ENCODE measurements at regions not wholly inside any gene's neighbourhood (a gene's known extent, or its start where the extent isn't known, plus 50 kb on each side); places are given as distances from the start of the nearest gene placed in this dataset.
A peak's percentile ranks its signal among the peaks of the same experiment; 100 is the strongest.

DNA sequence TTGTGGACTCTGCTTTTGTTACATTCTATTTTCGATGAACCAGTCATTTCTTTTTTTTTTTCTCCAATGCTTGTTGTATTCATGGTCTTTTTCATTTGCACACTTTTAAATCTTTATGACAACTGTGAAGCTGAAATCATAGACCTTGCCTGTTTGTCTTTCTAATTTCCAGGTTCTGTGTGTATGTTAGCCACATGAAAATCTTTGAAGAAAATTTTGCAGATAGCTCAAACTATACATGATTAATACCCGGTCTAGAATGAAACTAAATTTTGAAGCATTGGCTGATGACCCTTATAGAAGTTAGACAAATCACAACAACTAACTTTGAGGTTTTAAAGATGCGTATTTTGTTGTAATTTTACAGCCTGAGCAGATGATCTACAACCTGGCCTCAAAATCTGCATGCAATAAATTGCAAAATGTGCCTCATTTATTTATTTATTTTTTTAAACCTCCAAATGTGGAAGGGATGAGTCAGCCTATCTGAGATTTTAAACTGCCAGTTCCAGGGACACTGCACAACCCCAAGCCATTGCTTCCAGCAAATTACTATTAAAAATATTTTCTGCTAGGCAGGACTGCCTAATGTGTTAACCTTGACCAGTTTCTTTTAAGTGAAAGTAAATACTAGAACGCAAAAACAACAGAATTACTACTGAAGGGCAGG, 96.3 kb upstream of the NAV3 start:
- Histone ChIP-seq H3K9me3 (replicated peaks in 1 of 3) (peaks cover 0 to 5% (median 0%) of the 10 kb centered on the region in 3 donors), H3K36me3 (replicated peaks in 1 of 2) (no peaks in the 10 kb centered on the region), H3K27ac (peak overlapping the region; percentile 34 to 68 (median 49)), H3K4me1 (replicated peaks in 1 of 2) (peaks cover 0 to 21% of the 10 kb centered on the region in 2 donors), H3K27me3 (no peaks in the 10 kb centered on the region), H3K4me3 (peak overlapping the region in 1 of 4 donors; percentile 26)
- TF ChIP-seq, protein P1, sequence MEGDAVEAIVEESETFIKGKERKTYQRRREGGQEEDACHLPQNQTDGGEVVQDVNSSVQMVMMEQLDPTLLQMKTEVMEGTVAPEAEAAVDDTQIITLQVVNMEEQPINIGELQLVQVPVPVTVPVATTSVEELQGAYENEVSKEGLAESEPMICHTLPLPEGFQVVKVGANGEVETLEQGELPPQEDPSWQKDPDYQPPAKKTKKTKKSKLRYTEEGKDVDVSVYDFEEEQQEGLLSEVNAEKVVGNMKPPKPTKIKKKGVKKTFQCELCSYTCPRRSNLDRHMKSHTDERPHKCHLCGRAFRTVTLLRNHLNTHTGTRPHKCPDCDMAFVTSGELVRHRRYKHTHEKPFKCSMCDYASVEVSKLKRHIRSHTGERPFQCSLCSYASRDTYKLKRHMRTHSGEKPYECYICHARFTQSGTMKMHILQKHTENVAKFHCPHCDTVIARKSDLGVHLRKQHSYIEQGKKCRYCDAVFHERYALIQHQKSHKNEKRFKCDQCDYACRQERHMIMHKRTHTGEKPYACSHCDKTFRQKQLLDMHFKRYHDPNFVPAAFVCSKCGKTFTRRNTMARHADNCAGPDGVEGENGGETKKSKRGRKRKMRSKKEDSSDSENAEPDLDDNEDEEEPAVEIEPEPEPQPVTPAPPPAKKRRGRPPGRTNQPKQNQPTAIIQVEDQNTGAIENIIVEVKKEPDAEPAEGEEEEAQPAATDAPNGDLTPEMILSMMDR (IDR thresholded peaks at IDR 0.05), result no peak
- no peak for TF ChIP-seq POLR2A (IDR thresholded peaks at IDR 0.05)
- WGBS, 4 donors, result 27 to 33% (median 31%) methylated on average over 4 of the region's 4 CpGs
- intact Hi-C loops (cut with DNase I), result no loop called here
- DNase-seq, result peak; percentile 43 to 80 (median 61)

DNA sequence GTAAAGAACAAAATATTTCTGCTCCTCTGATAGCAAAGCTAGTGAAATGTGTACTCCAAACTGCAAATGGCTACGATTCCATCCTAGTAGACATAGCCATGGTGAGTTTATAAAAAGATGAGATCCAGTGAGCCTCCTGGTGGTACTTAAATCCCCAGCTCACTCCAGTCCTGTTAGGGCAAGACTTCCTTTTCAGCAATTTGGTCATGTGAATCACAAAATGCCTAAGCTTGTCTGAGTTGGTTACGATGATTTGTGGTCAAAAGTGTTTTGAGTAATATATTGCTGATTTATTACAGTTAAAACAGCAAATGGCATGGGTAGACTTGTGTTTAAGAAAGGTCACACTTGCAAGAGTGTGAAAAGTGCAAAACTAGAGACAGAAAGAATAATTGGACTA, 102.7 kb upstream of the NAV3 start:
- no peaks in the 10 kb centered on the region for H3K4me1 ChIP-seq (replicated peaks in 1 of 2)
- DNase-seq, result no peak
- 83 to 89% (median 88%) methylated on average over 2 of the region's 2 CpGs for WGBS, 4 donors
- H3K27ac ChIP-seq, result no peak overlapping the region
- no peaks in the 10 kb centered on the region for H3K36me3 ChIP-seq (replicated peaks in 1 of 2)
- TF ChIP-seq, protein P1 (IDR thresholded peaks at IDR 0.05), result no peak
- no peak for TF ChIP-seq POLR2A (IDR thresholded peaks at IDR 0.05)
- H3K27me3 ChIP-seq, result no peaks in the 10 kb centered on the region
- H3K9me3 ChIP-seq (replicated peaks in 1 of 3), result no peaks in the 10 kb centered on the region
- no peak overlapping the region for H3K4me3 ChIP-seq
- intact Hi-C loops (cut with DNase I), result no loop called here

DNA sequence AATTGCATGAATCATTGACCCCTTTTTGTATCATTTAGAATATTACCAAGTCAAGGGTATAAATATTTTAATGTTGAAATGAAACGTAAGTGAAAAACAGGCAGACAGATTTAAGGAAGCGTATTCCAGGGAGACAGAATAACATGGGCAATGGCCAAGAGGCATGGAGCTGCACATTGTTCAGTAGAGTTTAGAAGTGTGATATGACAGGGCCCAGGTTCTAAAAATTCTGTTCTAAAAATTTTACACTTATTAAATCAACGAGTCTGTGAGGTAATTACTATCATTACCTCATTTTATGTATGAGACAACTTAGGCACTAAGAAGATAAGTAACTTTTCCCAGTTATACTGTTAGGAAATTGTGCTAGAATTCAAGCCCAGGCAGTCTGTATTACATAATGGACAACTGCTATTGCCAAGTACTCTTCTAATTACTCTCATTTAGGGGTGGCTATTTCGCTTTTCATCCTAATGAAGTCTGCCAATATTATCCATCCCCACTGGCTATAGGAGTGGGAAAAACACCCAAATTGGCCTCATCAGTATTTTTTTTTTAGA, 103.2 kb upstream of the NAV3 start:
- no peaks in the 10 kb centered on the region for H3K27me3 ChIP-seq

DNA sequence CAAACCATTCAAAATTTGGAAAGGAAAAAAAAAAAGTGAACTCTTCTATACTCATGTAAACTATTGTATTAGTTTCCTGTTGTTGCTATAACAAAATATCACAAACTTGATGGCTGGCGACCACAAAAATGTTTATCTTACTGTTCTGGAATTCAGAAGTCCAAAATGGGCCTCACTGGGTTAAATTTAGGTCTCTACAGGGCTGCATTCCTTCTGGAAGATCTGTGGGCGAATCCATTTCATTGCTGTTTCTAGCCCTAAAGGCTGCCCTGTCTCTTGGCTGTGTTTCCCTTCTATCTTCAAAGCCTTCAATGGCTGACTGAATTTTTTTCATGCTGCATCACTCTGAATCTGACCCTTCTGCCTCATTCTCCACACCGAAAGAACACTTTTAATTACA, 105.1 kb upstream of the NAV3 start:
- no peaks in the 10 kb centered on the region for H3K9me3 ChIP-seq (replicated peaks in 1 of 3)
- 87 to 92% (median 90%) methylated on average over 3 of the region's 3 CpGs for WGBS, 4 donors
- no peaks in the 10 kb centered on the region for H3K27me3 ChIP-seq
- no peak for DNase-seq
- no peak overlapping the region for H3K4me3 ChIP-seq
- no peak for TF ChIP-seq POLR2A (IDR thresholded peaks at IDR 0.05)
- TF ChIP-seq, protein P1 (IDR thresholded peaks at IDR 0.05), result no peak
- H3K27ac ChIP-seq, result no peak overlapping the region
- intact Hi-C loops (cut with DNase I), result loop anchor here in 1 of 2 donors (2.0 kb wide), 1 partner anchor 199 kb away; no protein-coding TSS in a partner anchor
- H3K36me3 ChIP-seq (replicated peaks in 1 of 2), result no peaks in the 10 kb centered on the region
- no peaks in the 10 kb centered on the region for H3K4me1 ChIP-seq (replicated peaks in 1 of 2)

More for the DNA sequence above, 103.2 kb upstream of the NAV3 start:
- no peak overlapping the region for H3K4me3 ChIP-seq
- WGBS, 4 donors, result 84 to 87% (median 84%) methylated on average over 4 of the region's 4 CpGs
- no peak overlapping the region for H3K27ac ChIP-seq
- no peaks in the 10 kb centered on the region for H3K9me3 ChIP-seq (replicated peaks in 1 of 3)
- no peak for DNase-seq
- intact Hi-C loops (cut with DNase I), result no loop called here
- H3K36me3 ChIP-seq (replicated peaks in 1 of 2), result no peaks in the 10 kb centered on the region
- TF ChIP-seq POLR2A (IDR thresholded peaks at IDR 0.05), result no peak
- TF ChIP-seq, protein P1 (IDR thresholded peaks at IDR 0.05), result no peak
- H3K4me1 ChIP-seq (replicated peaks in 1 of 2), result no peaks in the 10 kb centered on the region

Measured in adrenal gland (tissue), 9 donors.